ENCODE measurements at regions not wholly inside any gene's neighbourhood (a gene's known extent, or its start where the extent isn't known, plus 50 kb on each side); places are given as distances from the start of the nearest gene placed in this dataset.

DNA sequence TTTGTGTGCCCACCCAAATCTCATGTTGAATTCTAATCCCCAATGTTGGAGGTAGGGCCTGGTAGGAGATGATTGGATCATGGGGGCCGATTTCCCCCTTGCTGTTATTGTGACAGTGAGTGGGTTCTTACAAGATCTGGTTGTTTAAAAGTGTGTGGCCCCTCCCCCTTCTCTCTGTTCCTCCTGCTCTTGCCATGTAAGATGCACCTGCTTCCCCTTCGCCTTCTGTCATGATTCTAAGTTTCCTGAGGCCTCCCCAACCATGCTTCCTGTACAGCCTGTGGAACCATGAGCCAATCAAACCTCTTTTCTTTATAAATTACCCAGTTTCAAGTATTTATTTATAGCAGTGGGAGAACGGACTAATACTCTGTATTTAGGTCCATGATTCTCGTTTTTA, 588.1 kb downstream of the DCDC2C start:
- no peak for DNase-seq (ENCODE audit: insufficient read length, low spot score)
- FAIRE-seq: no peak
- TF ChIP-seq, protein P1, sequence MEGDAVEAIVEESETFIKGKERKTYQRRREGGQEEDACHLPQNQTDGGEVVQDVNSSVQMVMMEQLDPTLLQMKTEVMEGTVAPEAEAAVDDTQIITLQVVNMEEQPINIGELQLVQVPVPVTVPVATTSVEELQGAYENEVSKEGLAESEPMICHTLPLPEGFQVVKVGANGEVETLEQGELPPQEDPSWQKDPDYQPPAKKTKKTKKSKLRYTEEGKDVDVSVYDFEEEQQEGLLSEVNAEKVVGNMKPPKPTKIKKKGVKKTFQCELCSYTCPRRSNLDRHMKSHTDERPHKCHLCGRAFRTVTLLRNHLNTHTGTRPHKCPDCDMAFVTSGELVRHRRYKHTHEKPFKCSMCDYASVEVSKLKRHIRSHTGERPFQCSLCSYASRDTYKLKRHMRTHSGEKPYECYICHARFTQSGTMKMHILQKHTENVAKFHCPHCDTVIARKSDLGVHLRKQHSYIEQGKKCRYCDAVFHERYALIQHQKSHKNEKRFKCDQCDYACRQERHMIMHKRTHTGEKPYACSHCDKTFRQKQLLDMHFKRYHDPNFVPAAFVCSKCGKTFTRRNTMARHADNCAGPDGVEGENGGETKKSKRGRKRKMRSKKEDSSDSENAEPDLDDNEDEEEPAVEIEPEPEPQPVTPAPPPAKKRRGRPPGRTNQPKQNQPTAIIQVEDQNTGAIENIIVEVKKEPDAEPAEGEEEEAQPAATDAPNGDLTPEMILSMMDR (IDR thresholded peaks at IDR 0.05; ENCODE audit: insufficient read depth, missing control alignments): no peak

DNA sequence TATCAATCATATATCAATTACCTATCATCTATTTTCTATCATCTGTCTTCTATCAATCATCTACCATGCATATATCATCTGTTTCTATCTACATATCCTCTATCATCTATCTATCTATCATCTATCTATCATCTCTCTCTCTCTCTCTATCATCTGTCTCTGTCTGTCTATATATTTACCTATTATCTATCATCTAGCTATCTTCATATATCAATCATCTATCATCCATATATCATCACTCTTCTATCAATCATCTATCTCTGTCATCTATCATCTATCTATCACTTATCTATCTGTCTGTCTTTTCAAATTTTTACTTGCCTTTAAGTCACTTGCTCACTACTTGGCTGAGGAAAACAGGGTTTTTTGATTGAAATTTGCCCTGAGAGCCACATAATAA, 592.3 kb downstream of the DCDC2C start:
- no peak for FAIRE-seq
- TF ChIP-seq, protein P1 (IDR thresholded peaks at IDR 0.05; ENCODE audit: insufficient read depth, missing control alignments): no peak
- no peak for DNase-seq (ENCODE audit: insufficient read length, low spot score)

DNA sequence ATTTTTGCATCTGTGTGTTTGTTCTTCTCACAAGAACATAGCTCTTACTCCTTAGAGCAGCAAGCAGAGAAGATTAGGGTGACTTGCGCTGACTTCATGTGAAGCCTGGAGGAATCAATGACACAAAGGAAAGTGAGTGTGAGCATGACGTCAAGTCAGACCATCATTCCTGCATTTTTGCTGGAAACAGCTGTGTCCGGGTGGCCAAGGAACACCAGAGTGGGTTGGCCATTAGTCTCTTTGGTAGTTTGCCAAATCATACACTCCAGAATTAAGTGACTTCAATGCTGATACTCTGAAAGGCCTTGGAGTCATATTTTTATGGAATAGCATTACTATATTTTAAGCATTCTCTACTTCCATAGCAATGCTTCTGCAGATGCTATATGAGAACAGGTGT, 597.2 kb downstream of the DCDC2C start:
- DNase-seq (ENCODE audit: insufficient read length, low spot score) (no peak), FAIRE-seq (no peak)
- TF ChIP-seq, protein P1 (IDR thresholded peaks at IDR 0.05; ENCODE audit: insufficient read depth, missing control alignments): no peak

DNA sequence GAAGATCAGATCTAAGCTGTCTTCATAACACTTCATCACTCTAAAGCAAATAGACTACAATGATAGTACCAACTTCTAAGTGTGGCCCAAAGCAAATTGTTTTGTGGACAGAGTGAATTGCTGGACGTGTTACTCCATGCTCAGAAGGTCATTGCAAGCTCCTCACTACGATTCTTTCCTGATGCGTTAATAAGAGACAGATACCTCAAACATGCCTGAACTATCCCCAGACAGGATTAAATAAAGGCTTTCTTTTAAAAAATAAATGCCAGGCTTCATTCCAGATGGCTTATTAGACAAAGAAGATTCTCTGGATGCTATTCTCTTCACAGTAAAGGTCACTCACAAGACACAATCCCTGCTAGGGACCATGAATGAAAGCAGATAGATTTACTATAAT, 621.2 kb downstream of the DCDC2C start:
- FAIRE-seq (no peak), DNase-seq (ENCODE audit: insufficient read length, low spot score) (no peak)
- TF ChIP-seq, protein P1 (IDR thresholded peaks at IDR 0.05; ENCODE audit: insufficient read depth, missing control alignments): no peak

DNA sequence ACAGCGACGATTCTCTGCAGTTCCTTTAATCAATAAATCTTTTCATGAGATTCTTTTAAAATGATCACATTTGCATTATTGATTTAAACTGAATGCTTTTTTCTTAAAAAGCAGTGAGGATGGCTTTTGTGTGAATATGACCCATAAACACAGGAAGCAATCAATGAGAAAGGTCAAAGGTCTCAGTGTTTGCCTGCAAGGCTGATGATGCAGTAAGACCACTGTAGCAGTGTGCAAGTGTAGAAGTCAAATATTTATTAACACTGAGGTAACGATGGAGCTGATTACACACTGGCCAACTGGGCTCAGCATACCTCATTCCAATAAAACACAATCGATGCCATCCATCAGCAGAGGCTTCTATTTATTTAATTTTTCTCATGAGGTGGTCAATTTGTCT, 633.5 kb downstream of the DCDC2C start:
- no peak for DNase-seq (ENCODE audit: insufficient read length, low spot score)
- TF ChIP-seq, protein P1 (IDR thresholded peaks at IDR 0.05; ENCODE audit: insufficient read depth, missing control alignments): no peak
- FAIRE-seq: no peak

DNA sequence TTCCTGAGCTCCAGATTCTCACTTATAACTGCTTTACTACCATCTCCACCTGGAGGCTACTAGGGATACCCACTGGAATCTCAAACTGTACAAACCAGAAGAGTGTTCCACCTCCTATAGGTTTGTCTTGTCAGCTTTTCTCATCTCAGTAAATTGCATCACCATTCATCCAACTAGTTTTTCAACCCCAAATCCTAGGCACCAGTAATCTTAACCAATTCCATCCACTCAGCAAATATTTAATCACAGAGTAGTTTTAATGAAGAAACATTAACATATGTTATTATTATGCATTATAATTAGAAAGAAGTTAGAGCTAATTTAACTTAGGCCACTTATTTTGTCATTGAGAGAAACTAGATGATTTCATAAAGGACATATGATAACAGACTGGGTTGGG, 635.0 kb downstream of the DCDC2C start:
- DNase-seq (ENCODE audit: insufficient read length, low spot score): no peak
- FAIRE-seq: no peak
- TF ChIP-seq, protein P1 (IDR thresholded peaks at IDR 0.05; ENCODE audit: insufficient read depth, missing control alignments): no peak

DNA sequence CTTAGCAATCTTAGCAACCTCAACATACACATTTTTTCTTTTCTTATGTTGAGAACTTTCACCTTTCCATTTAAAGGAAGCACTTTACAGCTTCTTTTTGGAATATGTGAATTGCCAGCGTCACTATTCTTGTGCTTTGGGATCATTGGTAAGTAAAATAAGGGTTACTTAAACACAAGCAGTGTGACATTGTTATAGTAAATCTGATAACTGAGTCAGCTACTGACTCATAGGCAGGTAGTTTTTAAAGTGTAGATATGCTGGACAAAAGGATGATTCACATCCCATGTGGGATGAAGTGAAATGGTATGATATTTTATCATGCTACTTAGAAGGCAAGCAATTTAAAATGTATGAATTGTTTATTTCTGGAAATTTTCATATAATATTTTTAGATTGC, 637.2 kb downstream of the DCDC2C start:
- TF ChIP-seq, protein P1 (IDR thresholded peaks at IDR 0.05; ENCODE audit: insufficient read depth, missing control alignments): no peak
- DNase-seq (ENCODE audit: insufficient read length, low spot score) (no peak), FAIRE-seq (no peak)

Data from D721Med (cell line).